ENCODE measurements at regions not wholly inside any gene's neighbourhood (a gene's known extent, or its start where the extent isn't known, plus 50 kb on each side); places are given as distances from the start of the nearest gene placed in this dataset.

DNA sequence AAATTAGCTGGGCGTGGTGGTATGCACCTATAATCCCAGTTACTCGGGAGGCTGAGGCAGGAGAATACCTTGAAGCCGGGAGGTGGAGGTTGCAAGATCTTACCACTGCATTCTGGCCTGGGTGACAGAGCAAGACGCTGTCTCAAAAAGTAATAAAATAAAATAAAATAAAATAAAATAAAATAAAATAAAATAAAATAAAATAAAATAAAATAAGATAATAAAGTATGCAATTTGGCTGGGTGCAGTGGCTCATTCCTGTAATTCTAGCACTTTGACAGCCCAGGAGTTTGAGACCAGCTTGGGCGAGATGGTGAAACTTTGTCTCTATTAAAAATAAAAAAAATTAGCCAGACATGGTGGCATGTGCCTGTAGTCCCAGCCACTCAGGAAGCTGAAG lies 85.6 kb upstream of the XPO1 start:
- Histone ChIP-seq H3K27ac (ENCODE audit: low read depth, low read length, poor library complexity, severe bottlenecking) (no peak overlapping the region), H2AFZ (ENCODE audit: low read length) (no peak overlapping the region), H3K9me3 (ENCODE audit: low read length) (no peaks in the 10 kb centered on the region), H3K9me2 (ENCODE audit: insufficient read depth, low read length) (no peaks in the 10 kb centered on the region), H4K20me1 (ENCODE audit: insufficient read depth, low read length) (no peaks in the 10 kb centered on the region), H3K4me2 (ENCODE audit: low read length) (no peak overlapping the region), H3K36me3 (ENCODE audit: insufficient read depth, low read length) (no peaks in the 10 kb centered on the region), H3K4me1 (ENCODE audit: insufficient read depth, low read length, poor library complexity, severe bottlenecking) (no peaks in the 10 kb centered on the region), H3K4me3 (ENCODE audit: low read depth, low read length, poor library complexity, severe bottlenecking) (no peak overlapping the region), H3K79me2 (ENCODE audit: insufficient read depth, low read depth, low read length) (no peaks in the 10 kb centered on the region)
- no peak for DNase-seq (ENCODE audit: low spot score)
- ChIA-PET CTCF (ENCODE audit: unreplicated experiment) (no interaction called here), POLR2A (no interaction called here)
- no TSS peak for BruUV-seq (replicated peaks)
- intact Hi-C loops (cut with micrococcal nuclease; ENCODE audit: unreplicated experiment), result no loop called here
- no peak for TF ChIP-seq EZH2phosphoT487 (IDR thresholded peaks at IDR 0.05; ENCODE audit: borderline replicate concordance, low read depth, low read length)
- TF ChIP-seq, protein P1, sequence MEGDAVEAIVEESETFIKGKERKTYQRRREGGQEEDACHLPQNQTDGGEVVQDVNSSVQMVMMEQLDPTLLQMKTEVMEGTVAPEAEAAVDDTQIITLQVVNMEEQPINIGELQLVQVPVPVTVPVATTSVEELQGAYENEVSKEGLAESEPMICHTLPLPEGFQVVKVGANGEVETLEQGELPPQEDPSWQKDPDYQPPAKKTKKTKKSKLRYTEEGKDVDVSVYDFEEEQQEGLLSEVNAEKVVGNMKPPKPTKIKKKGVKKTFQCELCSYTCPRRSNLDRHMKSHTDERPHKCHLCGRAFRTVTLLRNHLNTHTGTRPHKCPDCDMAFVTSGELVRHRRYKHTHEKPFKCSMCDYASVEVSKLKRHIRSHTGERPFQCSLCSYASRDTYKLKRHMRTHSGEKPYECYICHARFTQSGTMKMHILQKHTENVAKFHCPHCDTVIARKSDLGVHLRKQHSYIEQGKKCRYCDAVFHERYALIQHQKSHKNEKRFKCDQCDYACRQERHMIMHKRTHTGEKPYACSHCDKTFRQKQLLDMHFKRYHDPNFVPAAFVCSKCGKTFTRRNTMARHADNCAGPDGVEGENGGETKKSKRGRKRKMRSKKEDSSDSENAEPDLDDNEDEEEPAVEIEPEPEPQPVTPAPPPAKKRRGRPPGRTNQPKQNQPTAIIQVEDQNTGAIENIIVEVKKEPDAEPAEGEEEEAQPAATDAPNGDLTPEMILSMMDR (conservative IDR thresholded peaks at IDR 0.05; ENCODE audit: low read length), result no peak

DNA sequence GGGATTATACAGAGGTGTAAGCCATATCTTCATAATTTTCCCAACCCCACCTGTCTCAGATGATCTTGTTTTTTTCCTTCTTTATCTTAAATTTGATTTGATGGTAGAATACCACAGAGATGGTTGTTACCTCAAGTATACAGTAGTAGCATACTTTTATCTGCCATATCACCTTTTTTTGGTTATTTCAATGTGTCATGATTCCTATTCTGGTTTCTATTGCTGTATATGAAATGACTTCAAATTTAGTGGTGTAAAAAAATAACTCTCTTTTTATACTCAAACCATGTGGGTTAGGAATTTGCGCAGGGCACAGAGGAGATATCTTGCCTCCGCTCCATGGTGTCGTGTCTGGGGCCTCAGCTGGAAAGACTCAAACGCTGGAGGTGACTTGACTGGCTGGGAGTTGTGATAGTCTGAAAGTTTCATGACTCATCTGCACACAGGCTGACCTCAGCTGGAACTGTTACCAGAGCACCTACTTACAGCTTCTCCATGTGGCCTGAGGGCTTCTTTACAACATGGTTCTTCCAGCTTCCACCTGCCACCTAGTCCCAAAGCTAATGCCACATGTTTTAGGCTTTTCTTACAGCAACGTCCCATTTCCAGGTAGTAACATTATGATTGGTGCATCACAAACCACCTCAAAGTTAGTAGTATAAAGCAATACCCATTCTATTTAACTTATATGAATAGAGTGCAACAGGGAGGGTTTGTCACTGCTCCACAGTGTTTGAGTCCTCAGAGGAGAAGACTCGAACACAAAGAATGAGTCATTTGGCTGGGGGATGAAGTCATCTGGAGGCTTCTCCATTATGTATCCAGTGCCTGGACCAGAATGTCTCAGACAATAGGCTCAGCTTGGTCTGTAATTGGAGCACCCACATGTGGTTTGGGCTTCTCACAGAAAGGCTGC lies 82.3 kb upstream of the XPO1 start:
- H3K9me3 ChIP-seq (ENCODE audit: low read length), result no peaks in the 10 kb centered on the region
- no peak overlapping the region for H3K27ac ChIP-seq (ENCODE audit: low read depth, low read length, poor library complexity, severe bottlenecking)
- intact Hi-C loops (cut with micrococcal nuclease; ENCODE audit: unreplicated experiment), result no loop called here
- H3K9me2 ChIP-seq (ENCODE audit: insufficient read depth, low read length), result no peaks in the 10 kb centered on the region
- ChIA-PET CTCF (ENCODE audit: unreplicated experiment) (no interaction called here), POLR2A (no interaction called here)
- BruUV-seq (replicated peaks), result no TSS peak
- H3K36me3 ChIP-seq (ENCODE audit: insufficient read depth, low read length), result no peaks in the 10 kb centered on the region
- TF ChIP-seq, protein P1 (conservative IDR thresholded peaks at IDR 0.05; ENCODE audit: low read length), result no peak
- no peak for TF ChIP-seq EZH2phosphoT487 (IDR thresholded peaks at IDR 0.05; ENCODE audit: borderline replicate concordance, low read depth, low read length)
- DNase-seq (ENCODE audit: low spot score), result no peak
- no peaks in the 10 kb centered on the region for H3K4me1 ChIP-seq (ENCODE audit: insufficient read depth, low read length, poor library complexity, severe bottlenecking)
- H2AFZ ChIP-seq (ENCODE audit: low read length), result no peak overlapping the region
- no peak overlapping the region for H3K4me3 ChIP-seq (ENCODE audit: low read depth, low read length, poor library complexity, severe bottlenecking)
- H4K20me1 ChIP-seq (ENCODE audit: insufficient read depth, low read length), result no peaks in the 10 kb centered on the region
- H3K4me2 ChIP-seq (ENCODE audit: low read length), result no peak overlapping the region
- no peaks in the 10 kb centered on the region for H3K79me2 ChIP-seq (ENCODE audit: insufficient read depth, low read depth, low read length)

DNA sequence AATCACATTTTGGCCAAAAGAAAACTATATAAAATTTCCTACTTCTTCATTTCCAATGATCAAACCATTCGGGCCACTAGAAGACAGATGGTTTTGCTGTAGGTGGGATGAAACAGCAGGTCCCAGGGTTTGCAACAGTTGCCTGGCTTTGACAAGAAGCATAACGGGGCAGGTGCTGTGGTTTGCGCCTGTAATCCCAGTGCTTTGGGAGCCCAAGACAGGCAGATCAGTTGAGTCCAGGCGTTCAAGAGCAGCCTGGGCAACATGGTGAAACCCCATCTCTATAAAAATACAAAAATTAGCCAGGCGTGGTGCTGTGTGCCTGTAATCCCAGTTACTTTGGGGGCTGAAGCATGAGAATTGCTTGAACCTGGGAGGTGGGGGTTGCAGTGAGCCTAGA lies 81.4 kb upstream of the XPO1 start:
- no peaks in the 10 kb centered on the region for H3K9me2 ChIP-seq (ENCODE audit: insufficient read depth, low read length)
- H3K36me3 ChIP-seq (ENCODE audit: insufficient read depth, low read length), result no peaks in the 10 kb centered on the region
- DNase-seq (ENCODE audit: low spot score), result no peak
- no peaks in the 10 kb centered on the region for H3K79me2 ChIP-seq (ENCODE audit: insufficient read depth, low read depth, low read length)
- no peaks in the 10 kb centered on the region for H3K9me3 ChIP-seq (ENCODE audit: low read length)
- CTCF ChIA-PET (ENCODE audit: unreplicated experiment), result no interaction called here
- BruUV-seq (replicated peaks), result no TSS peak
- no peaks in the 10 kb centered on the region for H3K4me1 ChIP-seq (ENCODE audit: insufficient read depth, low read length, poor library complexity, severe bottlenecking)
- no peaks in the 10 kb centered on the region for H4K20me1 ChIP-seq (ENCODE audit: insufficient read depth, low read length)
- H3K4me2 ChIP-seq (ENCODE audit: low read length), result no peak overlapping the region
- intact Hi-C loops (cut with micrococcal nuclease; ENCODE audit: unreplicated experiment), result no loop called here
- H3K4me3 ChIP-seq (ENCODE audit: low read depth, low read length, poor library complexity, severe bottlenecking), result no peak overlapping the region
- TF ChIP-seq EZH2phosphoT487 (IDR thresholded peaks at IDR 0.05; ENCODE audit: borderline replicate concordance, low read depth, low read length), result no peak
- TF ChIP-seq, protein P1 (conservative IDR thresholded peaks at IDR 0.05; ENCODE audit: low read length), result no peak
- POLR2A ChIA-PET, result interaction anchor here (0.7 kb wide), 1 partner anchor 806 kb away, joined by 3 read pairs; no protein-coding TSS in a partner anchor
- no peak overlapping the region for H2AFZ ChIP-seq (ENCODE audit: low read length)
- no peak overlapping the region for H3K27ac ChIP-seq (ENCODE audit: low read depth, low read length, poor library complexity, severe bottlenecking)
